ENCODE measurements at regions not wholly inside any gene's neighbourhood (a gene's known extent, or its start where the extent isn't known, plus 50 kb on each side); places are given as distances from the start of the nearest gene placed in this dataset.
"Not testable (repeated sequence)": the region's sequence is repeated elsewhere in the genome, so short reads cannot be mapped to it uniquely, and the experiment has no call there.

DNA sequence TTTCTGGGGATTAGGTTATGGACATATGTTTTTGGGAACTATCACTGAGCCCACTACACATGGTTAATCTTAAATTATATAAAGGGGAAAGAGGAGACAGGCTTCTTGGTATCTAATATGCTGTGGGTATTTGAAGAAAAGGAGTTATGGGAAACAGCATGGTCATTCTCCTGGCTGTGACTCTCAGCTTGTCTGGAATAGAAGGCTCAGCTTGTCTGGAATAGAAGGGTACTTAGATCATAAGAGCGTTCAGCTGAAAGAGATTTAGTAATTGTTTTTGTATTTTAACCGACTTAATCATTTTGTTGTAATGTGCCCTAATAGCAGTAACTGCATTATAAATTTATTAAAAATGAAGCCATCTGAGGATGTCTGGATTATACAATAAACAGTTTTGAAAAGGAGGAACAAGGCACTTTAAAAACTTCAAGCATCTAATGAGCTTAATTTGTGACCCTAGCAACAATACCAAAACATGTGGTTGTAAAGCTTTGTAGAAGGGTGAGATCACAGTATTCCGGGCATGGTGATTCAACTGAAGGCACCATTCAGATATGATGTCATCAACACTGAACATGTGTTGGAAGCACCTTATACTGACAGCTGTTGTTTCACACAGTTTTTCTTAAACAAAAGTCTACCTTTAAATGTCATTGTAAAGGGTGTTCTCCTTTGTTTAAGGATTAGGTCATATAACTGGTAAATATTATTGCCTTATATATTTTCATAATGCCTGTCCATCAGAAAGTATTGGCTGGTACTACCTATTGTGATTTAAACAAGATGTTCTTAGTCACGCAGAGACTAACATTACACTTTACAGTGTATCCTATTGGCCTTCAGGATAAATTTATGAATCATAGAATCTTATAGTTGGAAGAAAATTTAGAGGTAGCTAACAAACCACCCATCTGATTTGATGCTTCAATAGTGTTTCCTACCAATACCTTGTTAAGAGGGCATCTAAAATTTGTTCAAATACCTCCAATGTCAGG, 2174.1 kb upstream of the WWC1 start:
- H3K4me1 ChIP-seq (ENCODE audit: control insufficient read depth in 1 of 2, insufficient read depth in 2 of 2, low read length in 2 of 2): no peaks in the 10 kb centered on the region
- no peak overlapping the region for H3K27ac ChIP-seq (ENCODE audit: low read depth in 1 of 2, low read length in 2 of 2)
- 81 to 82% methylated on average over 4 of the region's 4 CpGs for WGBS, 2 donors

GRCh38 chr5:166119506-166119905, 2171.9 kb upstream of the WWC1 start:
- 63 to 64% methylated on average over 2 of the region's 2 CpGs for WGBS, 2 donors
- no peak overlapping the region for H3K27ac ChIP-seq (ENCODE audit: low read depth in 1 of 2, low read length in 2 of 2)
- ATAC-seq (ENCODE audit: low FRiP score): no peak
- no peaks in the 10 kb centered on the region for H3K4me1 ChIP-seq (ENCODE audit: control insufficient read depth in 1 of 2, insufficient read depth in 2 of 2, low read length in 2 of 2)
- no peaks in the 10 kb centered on the region for H3K9me3 ChIP-seq (ENCODE audit: control insufficient read depth, low read length)
- DNase-seq: no peak
- H3K27me3 ChIP-seq (ENCODE audit: control insufficient read depth in 1 of 2, insufficient read depth in 2 of 2, low read length in 1 of 2): no peaks in the 10 kb centered on the region
- intact Hi-C loops (cut with DNase I): no loop called here
- no peaks in the 10 kb centered on the region for H3K36me3 ChIP-seq (ENCODE audit: control insufficient read depth in 1 of 2, insufficient read depth in 2 of 2, low read length in 1 of 2)
- no peak overlapping the region for H3K4me3 ChIP-seq (ENCODE audit: low read length in 2 of 2)

More for the DNA sequence above, 2174.1 kb upstream of the WWC1 start:
- no peaks in the 10 kb centered on the region for H3K9me3 ChIP-seq (ENCODE audit: control insufficient read depth, low read length)
- intact Hi-C loops (cut with DNase I): no loop called here
- ATAC-seq (ENCODE audit: low FRiP score) (no peak), DNase-seq (no peak)
- no peaks in the 10 kb centered on the region for H3K27me3 ChIP-seq (ENCODE audit: control insufficient read depth in 1 of 2, insufficient read depth in 2 of 2, low read length in 1 of 2)
- no peaks in the 10 kb centered on the region for H3K36me3 ChIP-seq (ENCODE audit: control insufficient read depth in 1 of 2, insufficient read depth in 2 of 2, low read length in 1 of 2)
- H3K4me3 ChIP-seq (ENCODE audit: low read length in 2 of 2): no peak overlapping the region

DNA sequence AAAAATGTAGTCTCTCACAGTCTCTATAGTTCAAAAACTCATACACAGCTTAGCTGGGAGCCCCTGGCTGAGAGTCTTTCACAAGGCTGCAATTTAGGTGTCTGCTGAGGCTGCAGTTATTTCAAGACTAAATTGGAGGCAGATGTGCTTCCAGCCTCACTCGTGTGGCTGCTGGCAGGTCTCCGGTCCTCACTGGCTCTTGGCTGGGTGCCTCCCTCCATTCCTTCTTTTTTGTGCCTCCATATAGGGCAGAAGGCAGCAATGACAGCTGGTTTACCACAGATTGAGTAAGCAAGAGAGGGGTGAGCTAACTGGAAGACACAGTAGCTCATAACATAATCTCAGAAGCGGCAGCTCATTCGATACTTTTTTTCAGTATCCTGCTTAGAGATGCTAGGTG, 2167.7 kb upstream of the WWC1 start:
- no peak overlapping the region for H3K4me3 ChIP-seq (ENCODE audit: low read length in 2 of 2)
- intact Hi-C loops (cut with DNase I): no loop called here
- no peaks in the 10 kb centered on the region for H3K9me3 ChIP-seq (ENCODE audit: control insufficient read depth, low read length)
- no peak for DNase-seq
- H3K27ac ChIP-seq (ENCODE audit: low read depth in 1 of 2, low read length in 2 of 2): no peak overlapping the region
- no peaks in the 10 kb centered on the region for H3K27me3 ChIP-seq (ENCODE audit: control insufficient read depth in 1 of 2, insufficient read depth in 2 of 2, low read length in 1 of 2)
- H3K4me1 ChIP-seq (ENCODE audit: control insufficient read depth in 1 of 2, insufficient read depth in 2 of 2, low read length in 2 of 2): no peaks in the 10 kb centered on the region
- no peak for ATAC-seq (ENCODE audit: low FRiP score)
- no peaks in the 10 kb centered on the region for H3K36me3 ChIP-seq (ENCODE audit: control insufficient read depth in 1 of 2, insufficient read depth in 2 of 2, low read length in 1 of 2)
- 41 to 50% methylated on average over 4 of the region's 4 CpGs for WGBS, 2 donors

DNA sequence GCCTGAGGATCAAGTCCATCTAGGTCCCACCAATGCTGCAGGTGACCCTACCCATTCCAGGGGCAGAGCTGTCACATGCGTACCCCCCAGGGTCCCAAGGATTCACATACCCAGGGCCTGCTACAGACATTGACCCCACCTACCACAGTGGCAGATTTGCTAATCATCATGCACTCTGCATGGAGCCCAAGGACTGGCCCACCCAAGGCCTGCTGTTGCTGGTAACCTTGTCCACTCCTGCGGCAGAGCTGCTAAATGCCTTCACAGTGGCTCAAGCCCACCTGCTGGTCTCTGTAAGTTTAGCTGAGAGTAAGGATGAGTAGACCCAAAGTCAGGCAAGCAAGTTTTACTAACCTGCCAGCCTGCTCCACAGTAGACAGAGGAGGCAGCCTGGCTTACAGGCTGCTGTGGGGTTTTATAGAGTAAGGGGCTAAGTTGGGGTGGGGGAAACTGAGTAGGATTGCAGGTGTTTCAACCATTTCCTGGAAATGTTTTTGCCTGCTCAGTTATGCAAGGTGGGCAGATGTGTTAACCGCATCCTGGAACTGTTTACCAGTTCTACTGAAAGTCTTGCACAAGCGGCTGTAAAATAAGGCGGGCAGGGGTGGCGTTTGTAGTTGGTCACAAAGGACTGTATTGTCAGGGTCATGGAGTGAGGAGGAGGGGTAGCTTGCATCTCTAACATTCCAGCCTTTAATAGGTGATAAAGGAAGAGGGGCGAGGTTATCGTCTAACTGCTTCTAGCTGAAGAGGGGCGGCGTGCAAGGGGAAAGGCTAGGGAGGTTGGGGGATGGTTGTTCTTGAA, 2163.5 kb upstream of the WWC1 start:
- Histone ChIP-seq H3K27me3 (ENCODE audit: control insufficient read depth in 1 of 2, insufficient read depth in 2 of 2, low read length in 1 of 2) (no peaks in the 10 kb centered on the region), H3K27ac (ENCODE audit: low read depth in 1 of 2, low read length in 2 of 2) (no peak overlapping the region), H3K9me3 (ENCODE audit: control insufficient read depth, low read length) (no peaks in the 10 kb centered on the region), H3K36me3 (ENCODE audit: control insufficient read depth in 1 of 2, insufficient read depth in 2 of 2, low read length in 1 of 2) (no peaks in the 10 kb centered on the region), H3K4me3 (ENCODE audit: low read length in 2 of 2) (no peak overlapping the region), H3K4me1 (ENCODE audit: control insufficient read depth in 1 of 2, insufficient read depth in 2 of 2, low read length in 2 of 2) (no peaks in the 10 kb centered on the region)
- 84% methylated on average over 10 of the region's 10 CpGs for WGBS, 2 donors
- ATAC-seq (ENCODE audit: low FRiP score): no peak
- intact Hi-C loops (cut with DNase I): no loop called here
- no peak for DNase-seq

GRCh38 chr5:166145107-166145506, 2146.3 kb upstream of the WWC1 start:
- H3K4me1 ChIP-seq (ENCODE audit: control insufficient read depth in 1 of 2, insufficient read depth in 2 of 2, low read length in 2 of 2); H3K27me3 ChIP-seq (ENCODE audit: control insufficient read depth in 1 of 2, insufficient read depth in 2 of 2, low read length in 1 of 2); H3K27ac ChIP-seq (ENCODE audit: low read depth in 1 of 2, low read length in 2 of 2); H3K4me3 ChIP-seq (ENCODE audit: low read length in 2 of 2); H3K9me3 ChIP-seq (ENCODE audit: control insufficient read depth, low read length); intact Hi-C loops (cut with DNase I); DNase-seq; H3K36me3 ChIP-seq (ENCODE audit: control insufficient read depth in 1 of 2, insufficient read depth in 2 of 2, low read length in 1 of 2); ATAC-seq (ENCODE audit: low FRiP score): not testable (repeated sequence)
- WGBS, 2 donors: 75 to 85% methylated on average over 10 to 15 of the region's 17 CpGs

GRCh38 chr5:166163996-166164610, 2127.3 kb upstream of the WWC1 start:
- ATAC-seq (ENCODE audit: low FRiP score) (no peak), DNase-seq (no peak)
- no peaks in the 10 kb centered on the region for H3K36me3 ChIP-seq (ENCODE audit: control insufficient read depth in 1 of 2, insufficient read depth in 2 of 2, low read length in 1 of 2)
- H3K27me3 ChIP-seq (ENCODE audit: control insufficient read depth in 1 of 2, insufficient read depth in 2 of 2, low read length in 1 of 2): no peaks in the 10 kb centered on the region
- intact Hi-C loops (cut with DNase I): no loop called here
- 40 to 42% methylated on average over 3 of the region's 3 CpGs for WGBS, 2 donors
- H3K4me3 ChIP-seq (ENCODE audit: low read length in 2 of 2): no peak overlapping the region
- H3K4me1 ChIP-seq (ENCODE audit: control insufficient read depth in 1 of 2, insufficient read depth in 2 of 2, low read length in 2 of 2): no peaks in the 10 kb centered on the region
- peaks cover 1% of the 10 kb centered on the region for H3K9me3 ChIP-seq (ENCODE audit: control insufficient read depth, low read length)
- no peak overlapping the region for H3K27ac ChIP-seq (ENCODE audit: low read depth in 1 of 2, low read length in 2 of 2)

GRCh38 chr5:166165596-166165995, 2125.8 kb upstream of the WWC1 start:
- peaks cover 1% of the 10 kb centered on the region for H3K9me3 ChIP-seq (ENCODE audit: control insufficient read depth, low read length)
- ATAC-seq (ENCODE audit: low FRiP score) (no peak), DNase-seq (no peak)
- H3K27me3 ChIP-seq (ENCODE audit: control insufficient read depth in 1 of 2, insufficient read depth in 2 of 2, low read length in 1 of 2): no peaks in the 10 kb centered on the region
- H3K4me1 ChIP-seq (ENCODE audit: control insufficient read depth in 1 of 2, insufficient read depth in 2 of 2, low read length in 2 of 2): no peaks in the 10 kb centered on the region
- no peak overlapping the region for H3K27ac ChIP-seq (ENCODE audit: low read depth in 1 of 2, low read length in 2 of 2)
- intact Hi-C loops (cut with DNase I): no loop called here
- H3K4me3 ChIP-seq (ENCODE audit: low read length in 2 of 2): no peak overlapping the region
- H3K36me3 ChIP-seq (ENCODE audit: control insufficient read depth in 1 of 2, insufficient read depth in 2 of 2, low read length in 1 of 2): no peaks in the 10 kb centered on the region
- 36 to 38% methylated on average over 4 of the region's 4 CpGs for WGBS, 2 donors

DNA sequence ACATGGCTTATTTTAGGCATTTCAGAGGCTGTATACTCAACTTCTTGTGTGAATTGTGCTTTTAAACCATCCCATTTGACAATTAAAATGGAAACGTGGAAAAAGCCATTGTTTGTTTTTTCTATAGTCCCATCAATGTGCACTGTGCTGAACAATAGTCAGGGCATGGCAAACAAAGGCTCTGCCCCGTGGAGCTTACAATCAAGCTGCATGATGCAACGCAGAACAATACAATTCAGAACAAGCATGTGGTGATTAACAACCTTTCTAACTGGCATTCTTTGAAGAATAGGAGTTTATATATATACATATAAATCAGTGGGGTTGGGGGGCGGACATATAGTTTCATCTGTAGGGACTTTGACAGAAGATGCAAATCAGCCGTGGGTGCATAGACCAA, 2125.4 kb upstream of the WWC1 start:
- H3K27me3 ChIP-seq (ENCODE audit: control insufficient read depth in 1 of 2, insufficient read depth in 2 of 2, low read length in 1 of 2): no peaks in the 10 kb centered on the region
- no peaks in the 10 kb centered on the region for H3K36me3 ChIP-seq (ENCODE audit: control insufficient read depth in 1 of 2, insufficient read depth in 2 of 2, low read length in 1 of 2)
- DNase-seq: no peak
- no peak overlapping the region for H3K27ac ChIP-seq (ENCODE audit: low read depth in 1 of 2, low read length in 2 of 2)
- intact Hi-C loops (cut with DNase I): no loop called here
- no peak for ATAC-seq (ENCODE audit: low FRiP score)
- H3K4me3 ChIP-seq (ENCODE audit: low read length in 2 of 2): no peak overlapping the region
- WGBS, 2 donors: 59 to 60% methylated on average over 5 of the region's 5 CpGs
- H3K9me3 ChIP-seq (ENCODE audit: control insufficient read depth, low read length): peaks cover 1% of the 10 kb centered on the region
- no peaks in the 10 kb centered on the region for H3K4me1 ChIP-seq (ENCODE audit: control insufficient read depth in 1 of 2, insufficient read depth in 2 of 2, low read length in 2 of 2)

Data from aorta (tissue), 5 donors.